IgD-negative memory B cell (primary cell): ENCODE measurements at regions not wholly inside any gene's neighbourhood (a gene's known extent, or its start where the extent isn't known, plus 50 kb on each side); places are given as distances from the start of the nearest gene placed in this dataset.

Experiments
- H3K27ac Mint-ChIP-seq, 3 donors: one replicate each; pipeline ENCODE4 v1.8.0; 2020 to 2022; ENCODE audit warnings: mild to moderate bottlenecking in 3 of 3, mixed read lengths in 3 of 3, moderate library complexity in 1 of 3
- H3K27me3 Mint-ChIP-seq: one replicate; pipeline ENCODE4 v1.8.0; 2021; ENCODE audit warnings: mixed read lengths
- H3K36me3 Mint-ChIP-seq: one replicate; pipeline ENCODE4 v1.8.0; 2020; ENCODE audit warnings: mild to moderate bottlenecking, mixed read lengths
- H3K4me1 Mint-ChIP-seq, 3 donors: one replicate each; pipeline ENCODE4 v1.8.0; 2020 to 2022; ENCODE audit warnings: mixed read lengths in 3 of 3, mild to moderate bottlenecking in 1 of 3
- H3K4me3 Mint-ChIP-seq, 4 donors: one replicate each; pipeline ENCODE4 v1.8.0; 2020 to 2022; ENCODE audit warnings: mild to moderate bottlenecking in 4 of 4, mixed read lengths in 4 of 4, moderate library complexity in 3 of 4
- H3K9me3 Mint-ChIP-seq, 3 donors: one replicate each; pipeline ENCODE4 v1.8.0; 2020 to 2021; ENCODE audit warnings: mixed read lengths in 3 of 3, mild to moderate bottlenecking in 1 of 3

GRCh38 chr5:39500551-39501175 is 75.9 kb upstream of the DAB2 start:
- Mint-ChIP-seq H3K4me3 (no peak overlapping the region), H3K9me3 (no peaks in the 10 kb centered on the region), H3K4me1 (peaks cover 0 to 4% (median 0%) of the 10 kb centered on the region in 3 donors), H3K36me3 (peaks cover 2% of the 10 kb centered on the region), H3K27ac (no peak overlapping the region), H3K27me3 (peaks cover 10% of the 10 kb centered on the region)

GRCh38 chr5:39498278-39498952 is 73.6 kb upstream of the DAB2 start:
- Mint-ChIP-seq H3K36me3 (peaks cover 2% of the 10 kb centered on the region), H3K4me1 (peaks cover 0 to 4% (median 0%) of the 10 kb centered on the region in 3 donors), H3K9me3 (no peaks in the 10 kb centered on the region), H3K4me3 (no peak overlapping the region), H3K27me3 (no peaks in the 10 kb centered on the region), H3K27ac (no peak overlapping the region)

GRCh38 chr5:39497322-39497721 is 72.5 kb upstream of the DAB2 start:
- Mint-ChIP-seq H3K27ac (no peak overlapping the region), H3K9me3 (no peaks in the 10 kb centered on the region), H3K36me3 (no peaks in the 10 kb centered on the region), H3K4me1 (peaks cover 0 to 4% (median 0%) of the 10 kb centered on the region in 3 donors), H3K27me3 (no peaks in the 10 kb centered on the region), H3K4me3 (no peak overlapping the region)

- no peak overlapping the region for H3K4me3 Mint-ChIP-seq
- peaks cover 0 to 4% (median 0%) of the 10 kb centered on the region in 3 donors for H3K4me1 Mint-ChIP-seq
- no peaks in the 10 kb centered on the region for H3K27me3 Mint-ChIP-seq
- no peak overlapping the region for H3K27ac Mint-ChIP-seq
- H3K9me3 Mint-ChIP-seq, result peaks cover 0 to 4% (median 1%) of the 10 kb centered on the region in 3 donors
- H3K36me3 Mint-ChIP-seq, result peaks cover 2% of the 10 kb centered on the region
Observed at GRCh38 chr5:39495227-39495626, 70.4 kb upstream of the DAB2 start.

- H3K4me3 Mint-ChIP-seq, result no peak overlapping the region
- no peak overlapping the region for H3K27ac Mint-ChIP-seq
Observed at GRCh38 chr5:39494534-39494933, 69.8 kb upstream of the DAB2 start.

GRCh38 chr5:39494107-39494510 is 69.3 kb upstream of the DAB2 start:
- Mint-ChIP-seq H3K4me1 (peaks cover 0 to 4% (median 0%) of the 10 kb centered on the region in 3 donors), H3K4me3 (no peak overlapping the region), H3K27ac (no peak overlapping the region), H3K9me3 (peaks cover 0 to 11% (median 4%) of the 10 kb centered on the region in 3 donors), H3K27me3 (no peaks in the 10 kb centered on the region), H3K36me3 (peaks cover 2% of the 10 kb centered on the region)

More at GRCh38 chr5:39494534-39494933, 69.8 kb upstream of the DAB2 start:
- H3K9me3 Mint-ChIP-seq, result peaks cover 0 to 9% (median 4%) of the 10 kb centered on the region in 3 donors
- H3K27me3 Mint-ChIP-seq, result no peaks in the 10 kb centered on the region
- H3K4me1 Mint-ChIP-seq, result peaks cover 0 to 4% (median 0%) of the 10 kb centered on the region in 3 donors
- peaks cover 2% of the 10 kb centered on the region for H3K36me3 Mint-ChIP-seq

- peaks cover 0 to 11% (median 4%) of the 10 kb centered on the region in 3 donors for H3K9me3 Mint-ChIP-seq
- peaks cover 2% of the 10 kb centered on the region for H3K36me3 Mint-ChIP-seq
- H3K4me1 Mint-ChIP-seq, result no peaks in the 10 kb centered on the region
- H3K4me3 Mint-ChIP-seq, result no peak overlapping the region
- H3K27ac Mint-ChIP-seq, result no peak overlapping the region
- H3K27me3 Mint-ChIP-seq, result no peaks in the 10 kb centered on the region
Observed at GRCh38 chr5:39491210-39491609, 66.4 kb upstream of the DAB2 start.

- no peaks in the 10 kb centered on the region for H3K27me3 Mint-ChIP-seq
- H3K27ac Mint-ChIP-seq, result no peak overlapping the region
- no peaks in the 10 kb centered on the region for H3K4me1 Mint-ChIP-seq
- no peak overlapping the region for H3K4me3 Mint-ChIP-seq
- peaks cover 0 to 11% (median 4%) of the 10 kb centered on the region in 3 donors for H3K9me3 Mint-ChIP-seq
- H3K36me3 Mint-ChIP-seq, result peaks cover 2% of the 10 kb centered on the region
Observed at GRCh38 chr5:39489263-39489662, 64.5 kb upstream of the DAB2 start.

GRCh38 chr5:39486790-39487189 is 62.0 kb upstream of the DAB2 start:
- Mint-ChIP-seq H3K27ac (no peak overlapping the region), H3K27me3 (peaks cover 2% of the 10 kb centered on the region), H3K4me1 (no peaks in the 10 kb centered on the region), H3K9me3 (peaks cover 0 to 11% (median 4%) of the 10 kb centered on the region in 3 donors), H3K36me3 (peaks cover 2% of the 10 kb centered on the region), H3K4me3 (no peak overlapping the region)

- H3K36me3 Mint-ChIP-seq, result peaks cover under 1% of the 10 kb centered on the region
- no peaks in the 10 kb centered on the region for H3K4me1 Mint-ChIP-seq
- H3K27ac Mint-ChIP-seq, result no peak overlapping the region
- peaks cover 0 to 8% (median 3%) of the 10 kb centered on the region in 3 donors for H3K9me3 Mint-ChIP-seq
- H3K4me3 Mint-ChIP-seq, result no peak overlapping the region
- peaks cover 2% of the 10 kb centered on the region for H3K27me3 Mint-ChIP-seq
Observed at GRCh38 chr5:39486361-39486760, 61.6 kb upstream of the DAB2 start.

GRCh38 chr5:39485079-39485478 is 60.3 kb upstream of the DAB2 start:
- Mint-ChIP-seq H3K27me3 (peaks cover 2% of the 10 kb centered on the region), H3K9me3 (peaks cover 0 to 8% (median 3%) of the 10 kb centered on the region in 3 donors), H3K36me3 (no peaks in the 10 kb centered on the region), H3K4me3 (no peak overlapping the region), H3K27ac (no peak overlapping the region), H3K4me1 (no peaks in the 10 kb centered on the region)

- H3K9me3 Mint-ChIP-seq, result peaks cover 0 to 3% (median under 1%) of the 10 kb centered on the region in 3 donors
- H3K36me3 Mint-ChIP-seq, result no peaks in the 10 kb centered on the region
- H3K4me1 Mint-ChIP-seq, result no peaks in the 10 kb centered on the region
- H3K27me3 Mint-ChIP-seq, result peaks cover 2% of the 10 kb centered on the region
- no peak overlapping the region for H3K27ac Mint-ChIP-seq
- no peak overlapping the region for H3K4me3 Mint-ChIP-seq
Observed at GRCh38 chr5:39484673-39485072, 59.9 kb upstream of the DAB2 start.

- no peaks in the 10 kb centered on the region for H3K36me3 Mint-ChIP-seq
- H3K9me3 Mint-ChIP-seq, result no peaks in the 10 kb centered on the region
- no peak overlapping the region for H3K4me3 Mint-ChIP-seq
- H3K4me1 Mint-ChIP-seq, result no peaks in the 10 kb centered on the region
- H3K27me3 Mint-ChIP-seq, result peaks cover 2% of the 10 kb centered on the region
- no peak overlapping the region for H3K27ac Mint-ChIP-seq
Observed at GRCh38 chr5:39482098-39482497, 57.3 kb upstream of the DAB2 start.

GRCh38 chr5:39479537-39479936 is 54.8 kb upstream of the DAB2 start:
- H3K27ac Mint-ChIP-seq, result no peak overlapping the region
- H3K4me1 Mint-ChIP-seq, result no peaks in the 10 kb centered on the region
- no peaks in the 10 kb centered on the region for H3K9me3 Mint-ChIP-seq
- H3K4me3 Mint-ChIP-seq, result no peak overlapping the region
- peaks cover 3% of the 10 kb centered on the region for H3K36me3 Mint-ChIP-seq
- peaks cover 4% of the 10 kb centered on the region for H3K27me3 Mint-ChIP-seq

GRCh38 chr5:39478863-39479262 is 54.1 kb upstream of the DAB2 start:
- peaks cover 3% of the 10 kb centered on the region for H3K36me3 Mint-ChIP-seq
- H3K9me3 Mint-ChIP-seq, result no peaks in the 10 kb centered on the region
- peaks cover 4% of the 10 kb centered on the region for H3K27me3 Mint-ChIP-seq
- no peak overlapping the region for H3K27ac Mint-ChIP-seq
- H3K4me3 Mint-ChIP-seq, result no peak overlapping the region
- no peaks in the 10 kb centered on the region for H3K4me1 Mint-ChIP-seq

GRCh38 chr5:39476843-39477220 is 52.1 kb upstream of the DAB2 start:
- peaks cover 2% of the 10 kb centered on the region for H3K27me3 Mint-ChIP-seq

More at GRCh38 chr5:39476843-39477220, 52.1 kb upstream of the DAB2 start:
- H3K4me3 Mint-ChIP-seq, result no peak overlapping the region
- H3K4me1 Mint-ChIP-seq, result no peaks in the 10 kb centered on the region
- peaks cover 3% of the 10 kb centered on the region for H3K36me3 Mint-ChIP-seq
- H3K27ac Mint-ChIP-seq, result peak overlapping the region in 1 of 3 donors; percentile 47
- no peaks in the 10 kb centered on the region for H3K9me3 Mint-ChIP-seq
